Activated T-cell treated with anti-CD3 and anti-CD28 coated beads for 4 hours (primary cell): ENCODE measurements at regions not wholly inside any gene's neighbourhood (a gene's known extent, or its start where the extent isn't known, plus 50 kb on each side); places are given as distances from the start of the nearest gene placed in this dataset.

Source experiments
- DNase-seq: peaks from one replicate; pipeline ENCODE4 v3.0.0-alpha.2; 2020

- no peak for DNase-seq
These were observed 381.0 kb downstream of the SOX2 start for GRCh38 chr3:182092662-182093262.

DNA sequence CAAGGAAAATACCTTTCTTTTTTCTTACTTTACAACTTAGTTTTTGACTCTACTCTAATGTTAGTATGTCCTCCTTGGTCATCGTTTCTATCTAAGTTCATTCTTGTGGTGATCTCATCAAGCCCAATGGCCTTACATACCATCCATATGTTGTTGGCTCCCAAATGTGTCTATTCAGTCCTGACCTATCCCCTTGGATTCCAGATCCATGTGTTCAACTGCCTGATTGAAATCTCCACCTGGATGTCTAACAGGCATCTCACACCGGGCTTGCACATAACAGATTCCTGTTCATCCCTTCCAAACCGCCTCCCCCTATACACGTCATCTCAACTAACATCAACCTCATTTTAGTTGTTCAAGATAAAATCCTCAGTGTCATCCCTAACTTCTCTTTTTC, 382.6 kb downstream of the SOX2 start:
- DNase-seq = no peak

DNA sequence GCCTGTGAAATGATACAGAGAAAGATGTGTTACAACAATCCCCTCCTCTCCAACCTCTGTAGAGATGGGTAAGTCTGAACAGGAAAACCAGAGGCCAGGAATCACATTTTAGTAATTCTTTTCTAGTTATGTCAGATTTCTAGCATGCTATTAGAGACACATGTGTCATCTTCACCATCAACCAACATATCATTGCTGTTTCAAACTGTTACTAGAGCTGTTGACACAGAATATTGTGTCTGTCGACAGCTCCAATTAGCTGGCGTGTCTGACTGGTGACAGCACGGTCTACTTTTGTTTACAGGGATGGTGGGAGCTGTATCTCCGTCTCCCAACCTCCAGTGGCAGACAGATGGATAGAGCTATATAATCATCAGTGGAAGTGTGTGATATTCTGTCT, 393.2 kb downstream of the SOX2 start:
- no peak for DNase-seq

DNA sequence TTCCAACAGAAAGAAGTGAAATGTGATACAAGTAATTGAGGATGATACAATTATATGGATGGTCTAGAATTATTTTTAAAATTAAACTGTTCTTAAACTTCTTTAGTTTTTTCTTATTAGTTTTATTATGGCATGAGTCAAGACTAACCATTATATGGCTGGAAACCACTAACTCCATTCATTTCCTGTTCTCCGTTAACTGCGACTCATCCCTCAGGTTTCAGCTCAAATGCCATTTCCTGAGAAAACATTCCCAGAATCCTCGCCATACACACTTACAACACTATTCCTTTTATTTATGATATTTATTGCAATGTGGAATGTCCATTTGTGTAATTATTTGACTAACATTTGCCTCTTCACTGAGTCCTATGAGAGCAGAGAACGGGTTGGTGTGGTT, 394.1 kb downstream of the SOX2 start:
- DNase-seq = no peak

DNA sequence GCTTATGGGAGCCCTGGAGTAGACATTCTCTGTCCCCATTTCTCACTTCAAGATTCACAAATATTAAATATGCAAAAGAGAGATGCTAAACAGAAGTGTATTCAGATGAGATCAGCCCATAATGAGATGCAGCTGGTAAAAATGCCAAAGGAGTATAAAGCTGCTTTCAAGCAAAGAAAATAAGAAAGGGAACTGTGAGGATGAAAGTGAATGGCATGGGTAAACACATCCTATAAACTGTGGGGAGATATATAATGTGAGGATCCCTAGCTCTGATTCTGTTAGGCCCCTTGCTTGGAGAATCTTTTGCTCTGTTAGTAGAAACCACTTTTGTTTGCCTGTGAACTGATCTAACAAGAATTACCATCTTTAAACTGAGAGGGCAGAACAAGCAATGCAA, 396.6 kb downstream of the SOX2 start:
- DNase-seq = no peak

DNA sequence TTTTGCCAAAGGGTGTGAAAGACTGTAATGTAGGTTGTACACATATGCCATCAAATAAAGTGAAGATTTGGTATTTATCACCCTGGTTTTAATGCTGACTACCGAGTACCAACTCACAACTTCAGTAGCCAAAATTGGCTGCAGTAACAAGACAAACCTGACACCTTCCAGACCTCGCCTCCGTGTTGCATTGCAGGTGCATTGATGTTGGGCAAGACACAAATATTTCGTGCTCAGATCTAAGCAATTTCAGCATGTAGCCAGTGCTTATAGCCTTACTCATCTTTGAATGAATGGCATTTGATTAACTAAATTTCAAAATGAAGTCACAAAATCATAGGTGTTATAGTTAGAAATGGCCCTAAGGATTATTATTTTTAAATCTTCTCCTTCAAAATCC, 400.2 kb downstream of the SOX2 start:
- no peak for DNase-seq

- no peak for DNase-seq
These were observed 403.7 kb downstream of the SOX2 start for GRCh38 chr3:182115328-182116015.

GRCh38 chr3:182116386-182116785, 404.7 kb downstream of the SOX2 start:
- DNase-seq = no peak

DNA sequence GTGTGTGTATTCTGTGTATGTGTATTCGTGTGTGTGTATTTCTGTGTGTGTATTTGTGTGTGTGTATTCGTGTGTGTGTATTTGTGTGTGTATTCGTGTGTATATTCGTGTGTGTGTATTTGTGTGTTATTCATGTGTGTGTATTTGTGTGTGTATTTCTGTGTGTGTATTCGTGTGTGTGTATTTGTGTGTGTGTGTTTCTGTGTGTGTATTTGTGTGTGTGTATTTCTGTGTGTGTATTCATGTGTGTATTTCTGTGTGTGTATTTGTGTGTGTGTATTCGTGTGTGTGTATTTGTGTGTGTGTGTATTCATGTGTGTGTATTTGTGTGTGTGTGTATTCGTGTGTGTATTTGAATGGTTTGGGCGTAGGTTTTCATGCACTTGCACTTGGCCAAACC, 405.4 kb downstream of the SOX2 start:
- no peak for DNase-seq

DNA sequence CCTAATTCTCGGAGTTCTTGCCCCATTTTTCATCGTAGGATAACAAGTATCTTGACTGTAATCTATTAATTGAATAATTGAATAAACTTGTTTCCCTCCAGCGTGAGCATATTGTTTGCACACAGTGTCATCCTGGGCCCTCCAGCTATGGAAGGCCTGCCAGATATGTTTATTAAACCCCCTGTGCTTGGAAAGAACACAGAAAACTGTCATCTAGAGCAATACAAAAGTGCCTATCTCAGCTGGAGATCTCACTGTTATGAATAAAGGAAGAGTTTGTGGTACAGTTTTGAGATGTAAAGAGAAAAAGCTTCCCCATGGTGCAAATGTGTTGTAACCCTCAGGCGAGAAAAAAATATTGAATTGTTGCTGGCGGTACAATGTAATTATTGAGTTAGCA, 405.9 kb downstream of the SOX2 start:
- no peak for DNase-seq

DNA sequence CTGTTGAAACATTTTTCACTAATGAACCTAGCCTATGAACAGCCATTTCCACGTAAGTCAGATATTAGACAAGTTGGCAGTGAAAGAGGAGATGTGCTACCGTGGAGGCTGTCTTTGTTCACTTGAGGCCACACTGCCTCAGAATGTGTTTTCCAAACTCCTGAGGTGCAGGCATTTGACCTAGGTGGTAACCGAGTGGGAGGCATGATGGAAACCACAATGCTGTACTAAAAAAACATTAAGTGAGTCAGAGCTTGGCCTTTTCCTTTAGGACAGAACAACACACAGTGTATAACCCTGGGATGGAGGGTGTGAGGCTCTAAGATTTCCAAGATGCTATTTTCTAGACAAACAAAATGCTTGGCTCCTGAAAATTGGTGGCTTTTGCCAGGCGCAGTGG, 406.3 kb downstream of the SOX2 start:
- no peak for DNase-seq

DNA sequence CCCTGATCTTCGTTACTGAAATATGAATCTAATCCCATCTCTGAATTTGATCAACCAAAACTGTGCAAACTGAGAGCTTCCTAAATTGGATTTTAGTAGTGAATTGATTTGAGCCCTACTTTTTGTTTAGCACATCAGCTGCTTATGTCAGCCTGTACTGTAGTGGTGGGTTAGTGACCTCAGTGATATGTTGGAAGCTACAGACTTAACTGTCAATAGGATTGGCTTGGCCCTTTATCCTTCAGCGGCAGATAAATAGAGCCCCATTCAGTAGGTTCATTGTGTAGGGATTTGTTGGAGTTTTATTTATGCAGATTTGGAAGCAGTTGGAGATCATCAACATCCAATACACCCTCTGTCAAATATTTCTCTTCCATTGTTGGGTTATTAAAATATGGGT, 409.7 kb downstream of the SOX2 start:
- DNase-seq = no peak

GRCh38 chr3:182122779-182123178, 411.1 kb downstream of the SOX2 start:
- DNase-seq = no peak

GRCh38 chr3:182124187-182124586, 412.5 kb downstream of the SOX2 start:
- DNase-seq = no peak

- DNase-seq = no peak
These were observed 413.0 kb downstream of the SOX2 start for GRCh38 chr3:182124716-182125115.

GRCh38 chr3:182129740-182130139, 418.0 kb downstream of the SOX2 start:
- DNase-seq = no peak

DNA sequence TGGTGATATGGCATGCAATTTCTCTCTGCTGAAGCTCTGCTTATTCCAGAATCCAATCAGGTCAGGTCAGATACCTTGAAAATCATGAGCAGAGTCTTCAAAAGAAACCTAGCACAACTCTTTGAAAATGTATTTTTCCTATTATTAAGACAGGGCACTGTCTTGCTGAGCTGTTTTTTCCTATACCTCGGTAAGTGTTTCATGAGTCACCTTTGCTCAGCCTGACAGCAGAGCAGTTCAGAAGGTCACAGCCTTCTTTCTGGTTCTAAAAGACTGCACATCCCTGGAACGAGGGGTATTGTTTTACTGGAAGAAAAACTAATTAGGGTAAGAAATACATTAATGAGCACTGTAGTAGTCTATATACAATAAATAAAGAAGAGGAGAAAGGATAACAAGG, 422.0 kb downstream of the SOX2 start:
- DNase-seq = no peak

DNA sequence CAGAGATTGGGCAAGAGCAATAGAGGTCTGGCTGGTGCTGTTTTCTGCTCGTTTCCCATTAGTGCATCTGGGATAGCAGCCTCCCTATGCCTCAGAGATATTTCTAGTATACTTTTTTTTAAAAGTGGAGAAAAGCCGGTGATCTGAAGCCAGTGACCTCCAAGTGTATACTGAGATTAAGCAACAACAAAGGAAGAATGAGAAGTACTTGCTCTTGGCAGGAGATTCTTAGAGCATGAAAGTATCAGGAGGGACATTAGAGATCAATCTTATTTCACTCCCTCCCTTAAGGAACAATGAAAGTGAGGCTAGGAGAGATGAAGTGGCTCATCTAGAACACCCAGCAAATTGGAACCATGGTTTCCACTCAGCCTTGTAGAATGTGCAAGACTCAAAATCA, 423.3 kb downstream of the SOX2 start:
- DNase-seq = no peak

DNA sequence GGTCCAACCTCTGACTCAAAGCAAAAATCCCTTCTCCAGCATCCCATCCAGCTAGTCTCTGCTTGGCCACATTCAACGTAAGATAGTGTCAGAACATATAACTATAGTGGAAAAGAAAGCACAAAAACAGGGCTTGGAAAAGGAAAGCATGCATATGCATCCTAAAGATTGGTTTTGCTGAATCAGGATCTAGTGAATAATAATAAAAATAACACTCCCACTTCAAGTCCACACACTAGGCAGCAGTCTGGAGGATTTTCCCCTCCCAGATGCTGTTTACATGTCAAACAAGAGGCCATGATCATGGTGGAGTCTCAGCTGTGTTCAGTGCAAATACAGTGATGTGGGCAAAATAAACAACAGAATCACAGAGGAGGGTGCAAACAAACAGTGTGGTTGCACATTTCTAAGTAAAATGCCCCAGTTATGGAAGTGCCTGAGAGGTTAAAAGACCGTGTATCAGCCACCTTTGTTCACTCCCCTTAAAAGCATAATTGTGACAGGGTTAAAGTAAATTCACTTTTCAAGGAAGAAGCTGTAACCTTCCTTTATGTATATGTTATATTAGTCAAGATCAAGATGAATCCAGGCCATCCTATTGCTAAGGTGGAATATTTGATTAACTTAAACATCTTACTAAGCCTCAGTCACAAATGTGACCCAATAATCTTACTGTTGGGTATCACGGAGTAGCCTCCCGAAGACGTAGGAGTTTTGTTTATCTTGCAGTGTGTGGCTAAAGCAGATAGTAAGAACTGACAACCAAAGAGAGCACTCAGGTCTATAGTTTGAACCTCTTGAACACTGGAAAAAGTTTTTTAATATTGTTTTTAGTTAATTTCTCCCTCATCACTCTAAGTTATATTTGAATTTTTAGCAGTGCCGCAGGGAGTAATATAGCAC, 424.5 kb downstream of the SOX2 start:
- DNase-seq = no peak

- DNase-seq = no peak
These were observed 426.7 kb downstream of the SOX2 start for GRCh38 chr3:182138393-182138792.

DNA sequence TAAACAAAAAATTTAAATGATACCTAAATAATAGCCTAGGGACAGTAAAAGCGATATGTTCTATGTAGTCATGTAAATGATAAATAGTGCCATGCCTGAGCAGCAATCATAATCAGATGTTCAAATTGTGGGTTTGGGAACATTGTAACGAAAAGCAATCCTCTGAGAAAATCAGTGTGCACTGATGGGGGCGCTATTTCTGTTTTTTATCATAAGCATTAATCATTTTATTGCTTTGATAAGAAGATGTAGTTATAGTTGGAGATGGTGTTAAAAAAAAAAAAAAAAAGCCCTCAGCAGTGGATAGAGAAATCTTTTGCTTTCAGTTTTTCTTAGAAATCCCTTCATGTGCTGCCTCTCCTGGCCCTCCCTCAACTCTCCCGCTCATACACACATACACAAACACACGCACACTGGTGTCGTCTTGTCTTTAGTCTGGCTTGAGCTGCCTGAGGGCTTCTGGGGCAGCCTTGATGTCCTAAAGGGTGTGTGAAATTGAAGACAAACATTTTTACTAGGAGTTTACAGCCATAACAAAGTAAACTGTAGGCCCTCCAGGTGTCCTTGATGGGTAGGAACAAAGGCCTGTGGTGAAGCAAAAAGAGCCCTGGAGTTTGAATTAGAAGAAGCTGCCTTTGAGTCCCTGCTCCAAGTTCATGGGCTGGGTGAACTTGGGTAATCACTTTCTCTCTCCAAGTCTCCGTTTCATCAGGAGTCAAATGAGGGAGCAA, 428.1 kb downstream of the SOX2 start:
- no peak for DNase-seq

GRCh38 chr3:182142928-182143327, 431.2 kb downstream of the SOX2 start:
- no peak for DNase-seq

GRCh38 chr3:182143903-182144302, 432.2 kb downstream of the SOX2 start:
- no peak for DNase-seq
